ENCODE measurements at regions not wholly inside any gene's neighbourhood (a gene's known extent, or its start where the extent isn't known, plus 50 kb on each side); places are given as distances from the start of the nearest gene placed in this dataset.
"Not testable (repeated sequence)": the region's sequence is repeated elsewhere in the genome, so short reads cannot be mapped to it uniquely, and the experiment has no call there.

DNA sequence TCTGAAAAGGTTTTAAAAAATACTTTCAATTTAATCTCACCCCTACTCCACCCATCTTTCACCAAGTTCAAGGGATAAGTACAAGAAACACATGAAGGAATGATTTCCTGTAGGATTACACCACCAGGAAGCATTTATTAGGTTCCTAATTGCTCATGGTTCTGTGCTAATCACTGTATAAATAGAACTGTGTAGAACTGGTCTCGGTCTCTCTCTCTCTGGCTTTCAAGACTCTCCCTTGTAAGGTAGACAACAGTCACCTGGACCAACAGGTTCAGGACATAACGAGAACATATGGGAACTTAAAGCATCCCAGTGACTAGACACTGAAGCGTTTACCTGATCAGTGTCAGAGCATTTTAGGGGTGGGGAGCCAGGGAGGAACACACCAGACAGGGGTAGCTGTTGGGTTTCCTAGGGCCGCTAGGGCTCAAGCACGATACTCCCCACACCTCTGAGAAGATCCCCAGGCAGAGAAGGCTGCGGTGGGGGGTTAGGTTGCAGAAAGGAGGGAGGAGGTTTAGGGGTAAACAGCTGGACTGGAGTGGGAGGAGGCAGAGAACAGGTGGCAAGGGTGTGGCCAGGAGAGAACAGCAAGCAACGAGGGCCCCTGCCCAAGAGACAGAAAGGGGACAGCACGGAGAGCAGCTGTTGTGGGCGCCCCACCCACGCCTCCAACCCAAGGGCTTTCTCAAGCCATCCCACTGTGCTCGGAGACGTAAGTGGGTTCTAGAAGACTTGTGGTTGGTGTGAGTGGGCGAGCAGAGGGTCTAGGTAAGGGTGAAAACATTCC, 52.5 kb upstream of the USP6NL start:
- DNase-seq: no peak

DNA sequence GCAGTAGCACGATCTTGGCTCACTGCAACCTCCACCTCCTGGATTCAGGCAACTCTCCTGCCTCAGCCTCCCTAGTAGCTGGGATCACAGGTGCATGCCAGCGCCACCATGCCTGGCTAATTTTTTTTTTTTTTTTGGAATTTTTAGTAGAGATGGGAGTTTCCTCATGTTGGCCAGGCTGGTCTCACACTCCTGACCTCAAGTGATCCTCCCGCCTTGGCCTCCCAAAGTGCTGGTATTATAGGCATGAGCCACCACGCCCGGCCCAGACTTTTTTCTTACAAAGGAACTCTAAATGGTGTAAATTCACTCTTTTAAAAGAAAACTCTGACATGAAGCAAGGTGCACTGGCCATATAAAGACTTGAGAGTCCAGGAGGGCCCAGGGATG, 51.7 kb upstream of the USP6NL start:
- not testable (repeated sequence) for DNase-seq

DNA sequence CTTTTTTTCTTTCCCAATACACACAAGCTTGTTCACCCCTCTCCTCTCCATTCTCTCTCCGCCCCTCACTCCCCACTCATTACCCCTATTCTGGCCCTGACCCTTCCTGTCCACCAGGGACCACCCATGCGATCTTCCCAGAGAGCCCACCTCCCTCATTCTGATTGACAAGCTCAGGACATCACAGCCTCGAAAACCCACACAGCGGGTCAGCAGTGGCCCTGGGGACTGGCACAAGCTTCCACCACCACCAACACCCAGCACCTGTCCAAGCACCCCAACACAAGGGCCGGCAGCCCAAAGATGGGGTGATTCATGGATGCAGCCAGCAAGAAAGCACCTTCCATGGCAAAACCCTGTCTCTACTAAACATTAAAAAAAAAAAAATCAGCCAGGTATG, 50.0 kb upstream of the USP6NL start:
- no peak for DNase-seq
